DOHH2 (cell line): ENCODE measurements at regions not wholly inside any gene's neighbourhood (a gene's known extent, or its start where the extent isn't known, plus 50 kb on each side); places are given as distances from the start of the nearest gene placed in this dataset.
A peak's percentile ranks its signal among the peaks of the same experiment; 100 is the strongest.

Experiments used
- H3F3A ChIP-seq: fragments of 200-600 bp; sonication (generic), shearing (Covaris generic); 2 replicates; pipeline ENCODE4 v1.6.0; 2016; ENCODE audit warnings: antibody characterized with exemption, mild to moderate bottlenecking; ENCODE audit not compliant: control insufficient read depth, insufficient read depth
- H3K27ac ChIP-seq: fragments of 200-600 bp; sonication (generic); 2 replicates; pipeline ENCODE4 v1.5.1; 2014; ENCODE audit warnings: low read depth, mild to moderate bottlenecking, low read length, moderate library complexity
- H3K27me3 ChIP-seq: fragments of 200-600 bp; sonication (generic); 2 replicates; pipeline ENCODE4 v1.6.1; 2014; ENCODE audit warnings: mild to moderate bottlenecking, low read length, mixed read lengths; ENCODE audit not compliant: control insufficient read depth
- H3K36me3 ChIP-seq: fragments of 200-600 bp; sonication (generic); 2 replicates; pipeline ENCODE4 v1.6.1; 2014; ENCODE audit warnings: mild to moderate bottlenecking, low read length, moderate library complexity, mixed read lengths; ENCODE audit not compliant: control insufficient read depth
- H3K4me1 ChIP-seq: fragments of 200-600 bp; sonication (generic); 2 replicates; pipeline ENCODE4 v1.6.1; 2014; ENCODE audit warnings: mild to moderate bottlenecking, low read length, mixed read lengths; ENCODE audit not compliant: control insufficient read depth
- H3K4me2 ChIP-seq: fragments of 200-600 bp; sonication (generic); 2 replicates; pipeline ENCODE4 v1.6.0; 2014; ENCODE audit warnings: mild to moderate bottlenecking, low read length, moderate library complexity
- H3K4me3 ChIP-seq: fragments of 200-600 bp; sonication (generic); 2 replicates; pipeline ENCODE4 v1.5.1; 2014; ENCODE audit warnings: mild to moderate bottlenecking, low read length, mixed read lengths
- H3K79me2 ChIP-seq: fragments of 200-600 bp; sonication (generic); 2 replicates; pipeline ENCODE4 v1.6.1; 2014; ENCODE audit warnings: mild to moderate bottlenecking, low read length, mixed read lengths; ENCODE audit not compliant: control insufficient read depth
- H3K9me2 ChIP-seq: fragments of 200-600 bp; sonication (generic); replicated peaks from 2 replicates; pipeline ENCODE4 v1.6.1; 2014; ENCODE audit warnings: mild to moderate bottlenecking, low read length, mixed read lengths; ENCODE audit not compliant: control insufficient read depth
- H3K9me3 ChIP-seq: fragments of 200-600 bp; sonication (generic); 2 replicates; pipeline ENCODE4 v1.6.1; 2014; ENCODE audit warnings: antibody characterized with exemption, low read length, mixed read lengths; ENCODE audit not compliant: control insufficient read depth, insufficient read depth
- H4K20me1 ChIP-seq: fragments of 200-600 bp; sonication (generic); 2 replicates; pipeline ENCODE4 v1.6.0; 2014; ENCODE audit warnings: low read depth, mild to moderate bottlenecking, antibody characterized with exemption, low read length, moderate library complexity; ENCODE audit not compliant: control insufficient read depth, insufficient read depth
- EZH2phosphoT487 ChIP-seq: fragments of 200-600 bp; sonication (generic); IDR thresholded peaks from 2 replicates; pipeline ENCODE4 v1.6.1; 2017; ENCODE audit warnings: borderline replicate concordance, mild to moderate bottlenecking, antibody characterized with exemption, low read length, moderate library complexity, mixed read lengths
- TF ChIP-seq, protein P1 (sequence below): fragments of 200-600 bp; sonication (generic); IDR thresholded peaks from one replicate; pipeline ENCODE4 v1.5.1; 2014; ENCODE audit warnings: antibody characterized with exemption, mild to moderate bottlenecking, low read depth, low read length; ENCODE audit not compliant: poor library complexity, severe bottlenecking

DNA sequence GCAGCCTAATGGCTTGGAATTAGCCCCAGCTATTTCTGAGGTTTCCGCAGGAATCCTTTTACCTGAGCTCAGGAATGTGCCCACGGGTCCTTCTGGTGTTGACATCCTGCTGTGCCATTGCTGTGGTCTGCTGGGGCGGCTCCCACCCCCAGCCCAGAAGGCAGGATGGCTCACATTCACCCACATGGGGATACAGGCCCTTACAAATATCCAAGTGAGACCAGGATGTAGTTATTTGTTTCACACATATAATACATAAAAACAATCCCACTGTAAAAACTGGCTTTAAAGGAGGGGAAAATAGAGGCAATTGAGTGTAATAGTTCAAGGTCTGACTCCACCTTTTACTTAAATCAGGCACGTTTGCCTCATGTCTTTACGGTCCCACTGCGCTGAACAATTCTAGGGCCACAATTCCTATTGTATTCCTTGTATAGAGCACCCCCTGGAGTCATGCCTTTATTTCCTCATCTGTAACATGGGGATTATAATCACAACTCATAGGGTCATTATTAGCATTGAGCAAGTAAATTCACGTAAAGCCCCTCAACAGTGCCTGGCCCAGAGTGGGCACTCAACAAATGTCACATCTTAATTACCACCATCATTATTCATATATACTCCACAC lies 57.2 kb upstream of the FICD start:
- Histone ChIP-seq H3K9me2 (no peaks in the 10 kb centered on the region), H3K4me2 (no peak overlapping the region), H3K79me2 (no peaks in the 10 kb centered on the region), H3K27me3 (peaks cover 11% of the 10 kb centered on the region), H3K4me3 (no peak overlapping the region), H3F3A (no peaks in the 10 kb centered on the region), H3K27ac (no peak overlapping the region), H3K4me1 (no peaks in the 10 kb centered on the region), H3K9me3 (no peaks in the 10 kb centered on the region), H4K20me1 (no peaks in the 10 kb centered on the region), H3K36me3 (no peaks in the 10 kb centered on the region)
- TF ChIP-seq EZH2phosphoT487 = no peak
- TF ChIP-seq, protein P1, sequence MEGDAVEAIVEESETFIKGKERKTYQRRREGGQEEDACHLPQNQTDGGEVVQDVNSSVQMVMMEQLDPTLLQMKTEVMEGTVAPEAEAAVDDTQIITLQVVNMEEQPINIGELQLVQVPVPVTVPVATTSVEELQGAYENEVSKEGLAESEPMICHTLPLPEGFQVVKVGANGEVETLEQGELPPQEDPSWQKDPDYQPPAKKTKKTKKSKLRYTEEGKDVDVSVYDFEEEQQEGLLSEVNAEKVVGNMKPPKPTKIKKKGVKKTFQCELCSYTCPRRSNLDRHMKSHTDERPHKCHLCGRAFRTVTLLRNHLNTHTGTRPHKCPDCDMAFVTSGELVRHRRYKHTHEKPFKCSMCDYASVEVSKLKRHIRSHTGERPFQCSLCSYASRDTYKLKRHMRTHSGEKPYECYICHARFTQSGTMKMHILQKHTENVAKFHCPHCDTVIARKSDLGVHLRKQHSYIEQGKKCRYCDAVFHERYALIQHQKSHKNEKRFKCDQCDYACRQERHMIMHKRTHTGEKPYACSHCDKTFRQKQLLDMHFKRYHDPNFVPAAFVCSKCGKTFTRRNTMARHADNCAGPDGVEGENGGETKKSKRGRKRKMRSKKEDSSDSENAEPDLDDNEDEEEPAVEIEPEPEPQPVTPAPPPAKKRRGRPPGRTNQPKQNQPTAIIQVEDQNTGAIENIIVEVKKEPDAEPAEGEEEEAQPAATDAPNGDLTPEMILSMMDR = no peak

DNA sequence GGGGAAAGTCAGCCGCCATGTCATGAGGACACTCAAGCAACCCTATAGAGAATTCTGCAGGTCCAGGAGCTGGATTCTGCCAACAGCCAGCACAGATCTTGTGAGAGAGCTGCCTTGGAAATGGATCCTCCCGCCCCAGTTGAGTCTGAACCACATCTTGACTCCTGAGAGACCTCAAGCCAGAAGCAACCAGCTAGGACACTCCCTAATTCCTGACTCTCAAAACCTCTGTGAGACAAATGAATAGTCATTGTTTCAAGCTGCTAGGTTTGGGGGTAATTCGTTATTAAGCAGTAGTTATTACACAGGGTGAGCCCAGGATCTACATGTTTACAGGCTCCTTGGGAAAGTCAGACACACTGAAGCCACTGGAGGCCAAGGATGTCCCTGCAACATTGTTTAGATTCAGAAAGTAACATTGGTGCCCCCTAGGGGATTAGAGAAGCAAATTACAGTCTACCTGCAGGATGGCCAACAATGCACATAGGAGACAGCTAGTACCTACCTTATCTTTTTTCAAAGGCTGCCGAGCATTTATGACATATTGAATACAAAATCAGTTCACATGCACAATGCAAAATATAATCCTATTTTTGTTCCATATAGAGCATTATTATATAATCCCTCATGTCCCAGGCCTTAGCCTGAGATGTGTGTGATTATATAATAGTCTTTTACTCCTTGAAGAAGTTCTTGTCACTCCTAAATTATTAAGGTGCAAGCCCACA lies 57.9 kb upstream of the FICD start:
- no peaks in the 10 kb centered on the region for H3F3A ChIP-seq
- no peak overlapping the region for H3K27ac ChIP-seq
- H3K27me3 ChIP-seq = peaks cover 12% of the 10 kb centered on the region
- no peaks in the 10 kb centered on the region for H4K20me1 ChIP-seq
- H3K9me2 ChIP-seq = no peaks in the 10 kb centered on the region
- no peak for TF ChIP-seq EZH2phosphoT487
- TF ChIP-seq, protein P1 = peak; percentile 73
- H3K4me1 ChIP-seq = no peaks in the 10 kb centered on the region
- H3K79me2 ChIP-seq = no peaks in the 10 kb centered on the region
- H3K36me3 ChIP-seq = no peaks in the 10 kb centered on the region
- H3K4me2 ChIP-seq = no peak overlapping the region
- no peaks in the 10 kb centered on the region for H3K9me3 ChIP-seq
- no peak overlapping the region for H3K4me3 ChIP-seq

DNA sequence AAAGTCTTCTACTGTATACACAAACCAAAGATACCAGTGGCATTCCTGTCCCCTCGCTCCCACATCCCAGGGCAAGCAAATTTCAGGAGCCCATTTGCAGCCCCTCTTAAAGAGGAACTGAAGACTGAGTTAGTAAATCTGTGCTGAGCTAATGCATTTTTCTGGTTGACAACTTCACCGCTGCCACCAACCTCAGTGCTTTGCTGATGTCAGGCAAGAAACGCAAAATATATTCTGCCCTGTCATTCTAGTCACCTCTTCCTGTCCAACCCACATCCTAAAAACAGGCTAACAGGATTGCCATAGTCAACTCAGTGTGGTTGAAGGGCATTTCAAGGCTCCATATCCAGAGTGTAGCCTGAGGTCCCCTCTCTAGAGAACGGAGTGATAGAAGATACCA lies 59.4 kb upstream of the FICD start:
- no peaks in the 10 kb centered on the region for H3K79me2 ChIP-seq
- H3K4me3 ChIP-seq = no peak overlapping the region
- no peaks in the 10 kb centered on the region for H3K4me1 ChIP-seq
- H3K4me2 ChIP-seq = no peak overlapping the region
- H3F3A ChIP-seq = no peaks in the 10 kb centered on the region
- no peaks in the 10 kb centered on the region for H3K36me3 ChIP-seq
- no peaks in the 10 kb centered on the region for H4K20me1 ChIP-seq
- no peaks in the 10 kb centered on the region for H3K9me3 ChIP-seq
- no peak overlapping the region for H3K27ac ChIP-seq
- peaks cover 14% of the 10 kb centered on the region for H3K27me3 ChIP-seq
- TF ChIP-seq, protein P1 = no peak
- TF ChIP-seq EZH2phosphoT487 = no peak
- H3K9me2 ChIP-seq = no peaks in the 10 kb centered on the region
